DMS53 treated with DMSO at 0.1 percent for 48 hours (cell line): ENCODE measurements at regions not wholly inside any gene's neighbourhood (a gene's known extent, or its start where the extent isn't known, plus 50 kb on each side); places are given as distances from the start of the nearest gene placed in this dataset.
A peak's percentile ranks its signal among the peaks of the same experiment; 100 is the strongest.

Source experiments
- DNase-seq: peaks from one replicate; lab custom pipeline; 2025; ENCODE audit not compliant: unreplicated experiment; lab: John Stamatoyannopoulos, UW

DNA sequence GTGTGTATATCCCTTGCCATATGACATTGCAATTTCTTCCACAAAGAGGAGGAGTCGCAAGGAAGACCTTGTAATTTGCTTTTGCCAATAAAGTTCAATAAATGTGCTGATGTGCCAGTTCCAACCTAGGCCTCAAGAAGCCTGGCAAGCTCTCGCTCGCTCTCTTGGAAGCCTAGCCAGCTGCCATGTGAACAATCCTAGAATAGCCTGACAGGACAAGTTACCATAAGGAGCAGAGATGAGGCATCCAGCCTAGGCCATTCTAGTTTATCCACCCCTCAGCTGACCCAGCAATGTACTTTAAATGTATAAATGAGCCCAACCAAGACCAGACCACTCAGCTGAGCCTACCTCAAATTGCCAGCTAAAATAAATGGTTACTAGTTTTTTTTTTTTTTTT is 145.7 kb upstream of the QRFPR start:
- DNase-seq, result no peak

DNA sequence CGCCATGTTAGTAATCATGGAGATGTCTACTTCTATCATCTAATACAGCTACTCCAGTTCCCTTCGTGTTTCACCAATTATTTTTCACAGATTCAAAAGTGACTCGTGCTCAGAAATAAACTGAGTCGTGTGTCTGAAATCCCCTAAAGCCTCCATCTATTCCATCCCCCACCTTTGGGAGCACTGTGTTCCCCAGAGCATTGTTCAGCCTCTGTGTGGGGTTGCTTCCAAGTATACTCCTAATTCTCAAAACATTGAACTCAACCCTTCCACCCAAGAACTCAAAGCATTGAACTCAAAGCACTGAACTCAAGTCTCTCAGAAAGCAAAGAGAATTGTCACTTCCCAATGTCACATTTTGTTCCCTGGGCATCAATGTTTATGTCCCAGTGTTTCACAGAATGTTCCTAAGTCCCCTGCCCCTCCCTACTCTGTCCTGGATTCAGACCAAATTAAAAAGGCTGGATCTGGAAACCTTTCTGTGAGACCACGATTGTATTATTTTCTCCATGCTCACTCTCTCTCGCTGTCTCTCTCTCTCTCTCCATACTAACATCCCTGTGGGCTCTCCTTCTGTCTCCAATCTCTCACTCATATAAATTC is 138.5 kb upstream of the QRFPR start:
- DNase-seq, result no peak

DNA sequence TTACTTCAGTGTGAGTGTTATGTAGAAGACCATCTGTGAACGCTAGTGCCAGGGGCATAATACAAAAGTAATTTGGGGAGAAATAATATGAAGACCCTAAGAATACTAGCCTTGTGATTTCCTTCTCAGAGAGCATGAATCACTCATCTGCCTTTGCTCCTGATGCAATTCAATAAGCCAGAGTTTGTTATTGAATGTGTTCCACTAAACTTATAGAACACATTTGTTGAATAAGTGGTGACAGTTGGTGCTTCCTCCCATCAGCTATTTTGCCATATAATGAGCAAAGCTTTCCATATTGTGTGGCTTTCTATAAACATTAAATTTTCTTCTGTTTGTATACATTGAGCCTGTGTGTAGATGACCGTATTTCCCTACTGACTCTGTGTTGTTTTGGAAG is 136.4 kb upstream of the QRFPR start:
- DNase-seq, result no peak

DNA sequence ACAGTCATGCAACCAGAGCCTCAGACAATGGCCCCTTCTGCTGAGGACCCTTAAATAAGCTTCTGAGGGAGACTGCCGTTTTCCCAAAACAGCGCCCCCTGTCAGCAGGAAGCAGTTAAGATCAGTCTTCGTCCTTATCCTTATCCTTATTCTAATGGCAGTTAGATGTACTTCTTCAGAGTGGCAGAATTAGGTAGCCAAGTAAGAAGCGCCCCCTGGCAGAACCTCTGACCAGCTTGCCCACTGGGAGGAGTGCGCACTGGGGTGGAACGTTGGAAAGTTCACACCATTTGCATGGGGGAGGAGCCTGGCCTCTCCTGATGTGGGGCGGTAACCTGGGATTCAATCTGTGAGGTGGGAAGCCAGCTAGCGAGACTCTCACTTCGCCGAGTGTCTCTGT is 133.6 kb upstream of the QRFPR start:
- no peak for DNase-seq

GRCh38 chr4:121510341-121510874 is 129.6 kb upstream of the QRFPR start:
- no peak for DNase-seq

GRCh38 chr4:121485190-121485804 is 104.5 kb upstream of the QRFPR start:
- DNase-seq, result no peak

DNA sequence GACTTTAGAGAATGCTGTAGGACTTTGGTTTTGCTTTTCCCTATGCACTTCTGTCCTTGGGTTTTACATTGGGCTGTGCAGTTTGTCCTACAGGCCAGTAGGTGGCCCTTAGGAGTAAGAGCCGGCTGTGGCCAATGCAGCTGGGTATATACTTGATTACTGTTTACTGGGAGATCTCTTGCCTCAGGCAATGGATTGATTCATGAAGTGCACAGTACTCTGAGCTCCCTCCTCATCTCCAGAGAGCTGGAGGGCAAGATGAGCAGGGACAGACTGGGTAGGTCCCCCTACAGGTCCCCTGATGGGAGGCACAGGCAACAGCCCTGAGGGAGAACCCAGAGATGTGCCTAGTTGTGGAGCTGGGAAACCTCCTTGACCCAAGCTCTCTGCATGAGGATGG is 103.8 kb upstream of the QRFPR start:
- DNase-seq, result peak; percentile 12

DNA sequence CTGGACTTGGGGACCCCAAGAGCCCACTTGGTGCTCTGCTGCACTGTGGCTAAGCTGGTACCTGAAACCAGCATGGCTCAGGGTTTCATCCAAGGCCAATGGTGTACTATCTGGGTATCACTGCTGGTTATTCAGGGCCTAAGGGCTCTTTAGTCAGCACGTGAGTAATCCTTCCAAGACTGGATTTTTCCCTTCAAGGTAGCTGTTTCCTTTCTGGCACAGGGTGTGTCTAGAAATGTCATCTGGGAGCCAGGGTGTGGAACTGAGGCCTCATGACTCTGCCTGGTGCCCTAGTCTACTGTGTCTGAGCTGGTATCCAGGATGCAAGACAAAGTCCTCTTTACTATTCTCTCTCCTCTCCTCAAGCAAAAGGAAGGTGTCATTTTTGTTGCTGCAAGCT is 99.0 kb upstream of the QRFPR start:
- no peak for DNase-seq

- DNase-seq, result no peak
These were observed 96.7 kb upstream of the QRFPR start for GRCh38 chr4:121477480-121477879.

GRCh38 chr4:121477079-121477478 is 96.3 kb upstream of the QRFPR start:
- DNase-seq, result no peak

- DNase-seq, result no peak
These were observed 92.3 kb upstream of the QRFPR start for GRCh38 chr4:121472937-121473721.

DNA sequence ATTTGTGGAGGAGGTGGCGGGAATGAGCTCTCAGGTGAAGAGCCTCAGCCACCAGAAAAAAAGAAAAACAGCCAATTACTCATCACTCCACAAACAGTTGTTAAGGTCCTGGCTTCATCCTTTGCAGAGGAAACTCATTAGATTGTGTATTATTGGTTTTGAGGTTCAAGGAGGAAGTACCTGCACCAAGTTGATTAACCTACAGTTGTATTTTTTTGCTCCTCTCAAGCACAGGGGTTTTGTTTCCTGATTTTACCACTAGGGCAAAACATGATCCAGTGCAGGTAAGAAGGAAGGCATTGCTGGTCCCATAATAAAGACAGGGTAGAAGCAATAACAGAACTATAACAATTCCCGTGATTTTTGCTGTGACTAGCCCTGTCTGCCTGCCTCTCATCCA is 84.0 kb upstream of the QRFPR start:
- peak; percentile 6 for DNase-seq

- DNase-seq, result peak; percentile 39
These were observed 81.9 kb upstream of the QRFPR start for GRCh38 chr4:121462660-121463261.

DNA sequence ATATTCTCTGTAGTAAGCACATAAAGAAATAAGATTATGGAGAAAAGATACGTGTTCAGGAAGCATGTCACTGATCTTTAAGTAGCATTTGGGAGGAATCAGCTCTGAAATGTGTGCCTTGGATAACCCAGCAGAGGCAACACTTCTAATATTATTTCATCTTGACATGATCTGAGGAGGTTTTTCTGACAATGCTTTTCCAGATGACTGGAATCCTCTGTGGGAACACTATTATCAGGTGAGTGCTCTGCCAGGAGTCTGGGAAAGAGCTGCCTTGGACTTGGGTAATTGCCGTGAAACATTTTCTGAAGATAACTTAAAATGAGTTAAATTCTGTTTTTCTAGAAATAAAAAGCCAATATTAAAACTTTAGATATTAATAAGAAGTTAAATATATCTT is 78.2 kb upstream of the QRFPR start:
- no peak for DNase-seq

DNA sequence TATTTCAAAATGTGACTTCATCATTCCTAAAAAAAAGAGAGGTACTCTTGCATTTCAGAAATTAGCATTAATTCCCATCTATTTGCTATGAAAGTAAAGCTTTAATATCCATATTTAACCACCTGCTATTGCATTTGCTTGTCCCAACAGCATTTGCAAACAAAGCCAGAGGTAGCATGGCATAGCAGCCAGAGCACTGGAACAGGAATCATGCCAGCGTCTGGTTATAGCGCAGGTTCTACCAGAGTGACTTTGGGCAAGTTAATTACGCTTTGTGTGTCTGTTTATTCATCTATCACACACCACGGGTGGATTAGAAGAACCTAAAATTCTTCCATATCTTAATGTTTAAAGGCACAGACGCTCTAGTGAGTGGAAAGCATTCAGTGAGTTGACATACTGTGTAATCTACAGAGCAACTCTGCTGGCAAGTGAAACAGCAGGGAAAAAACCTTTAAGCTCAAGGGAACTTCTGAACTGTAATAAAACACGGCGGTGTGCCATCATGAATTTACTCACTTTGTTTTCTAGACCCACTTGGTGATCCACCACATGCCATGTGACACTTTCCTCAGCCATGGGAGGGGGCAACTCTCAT is 76.6 kb upstream of the QRFPR start:
- DNase-seq, result no peak

DNA sequence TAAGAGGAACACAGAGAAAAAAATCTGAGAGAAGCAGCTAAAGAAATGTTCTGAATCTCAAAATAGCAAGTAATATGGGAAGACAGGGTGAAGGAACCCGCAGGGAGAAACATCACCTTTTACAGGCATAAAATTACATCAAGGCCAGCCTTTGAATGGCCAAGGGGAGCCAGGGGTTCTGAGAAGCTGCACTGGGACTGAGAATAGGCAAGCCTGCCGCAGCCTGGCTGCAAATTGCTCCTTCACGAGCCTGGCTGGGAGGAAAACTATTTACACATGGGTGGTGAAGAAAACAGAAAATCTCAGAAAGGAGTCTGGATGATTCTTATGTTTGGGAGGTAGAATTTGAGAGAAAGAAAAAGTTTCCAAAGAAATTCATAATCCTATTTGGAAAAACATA is 74.5 kb upstream of the QRFPR start:
- no peak for DNase-seq

GRCh38 chr4:121454251-121454979 is 73.6 kb upstream of the QRFPR start:
- DNase-seq, result no peak

GRCh38 chr4:121451310-121451709 is 70.5 kb upstream of the QRFPR start:
- DNase-seq, result no peak

GRCh38 chr4:121449416-121449815 is 68.6 kb upstream of the QRFPR start:
- no peak for DNase-seq

DNA sequence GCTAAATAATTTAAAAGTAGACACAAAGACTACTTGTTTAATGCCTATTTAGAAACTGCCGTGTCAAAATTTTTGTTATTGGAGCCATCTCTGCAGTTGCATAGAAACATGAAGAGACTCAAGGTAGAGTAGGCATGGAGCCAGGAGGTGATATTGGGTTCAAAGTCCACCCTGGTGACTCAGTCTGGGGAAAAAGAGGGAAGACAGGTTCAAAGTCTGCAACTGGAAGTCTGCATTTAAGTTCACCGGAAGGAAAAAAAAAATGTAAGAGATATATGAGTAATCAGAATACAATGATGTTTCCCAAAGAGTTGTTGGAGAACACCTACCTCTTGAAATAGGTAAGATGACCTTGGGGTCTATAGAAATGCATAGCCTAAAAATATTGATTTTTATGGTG is 67.4 kb upstream of the QRFPR start:
- peak; percentile 71 for DNase-seq

DNA sequence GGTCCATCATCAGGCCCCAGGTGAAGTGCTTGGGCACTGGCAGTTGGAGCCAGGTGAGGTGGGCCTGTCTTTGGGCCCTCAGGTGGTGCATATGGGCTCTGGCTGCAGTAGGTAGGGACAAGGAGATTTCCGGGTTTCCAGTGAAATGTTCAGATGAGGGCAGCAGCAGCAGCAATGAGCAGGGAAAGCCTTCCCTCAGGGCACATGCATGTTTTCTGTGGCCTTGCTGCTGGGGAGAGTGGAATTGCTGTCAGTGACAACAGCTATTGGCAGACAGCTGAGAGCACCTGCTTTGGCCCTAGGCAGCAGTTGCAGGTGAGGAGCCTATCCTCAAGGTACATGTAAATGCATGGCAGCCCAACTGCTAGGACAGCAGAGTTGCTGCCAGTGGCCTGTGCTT is 58.9 kb upstream of the QRFPR start:
- no peak for DNase-seq
